RCC 7860 (cell line): ENCODE measurements at regions not wholly inside any gene's neighbourhood (a gene's known extent, or its start where the extent isn't known, plus 50 kb on each side); places are given as distances from the start of the nearest gene placed in this dataset.
A peak's percentile ranks its signal among the peaks of the same experiment; 100 is the strongest.
"Not testable (repeated sequence)": the region's sequence is repeated elsewhere in the genome, so short reads cannot be mapped to it uniquely, and the experiment has no call there.

Source experiments
- DNase-seq: peaks from one replicate; pipeline ENCODE4 v3.0.0-alpha.2; 2015; ENCODE audit warnings: low spot score
- FAIRE-seq: peaks from 2 replicates; lab custom pipeline; 2012; peaks lifted over from hg19 to GRCh38; lab: Jason Lieb, UNC

- FAIRE-seq (no peak), DNase-seq (no peak)
Measured at GRCh38 chr10:81200801-81201200, 663.1 kb downstream of the SH2D4B start.

- not testable (repeated sequence) for FAIRE-seq, DNase-seq
Measured at GRCh38 chr10:81207359-81207758, 667.6 kb upstream of the NRG3 start.

GRCh38 chr10:81213370-81213769 lies 661.6 kb upstream of the NRG3 start:
- no peak for FAIRE-seq

GRCh38 chr10:81215498-81215897 lies 659.5 kb upstream of the NRG3 start:
- FAIRE-seq (no peak), DNase-seq (no peak)

More at GRCh38 chr10:81213370-81213769, 661.6 kb upstream of the NRG3 start:
- no peak for DNase-seq

GRCh38 chr10:81216949-81217348 lies 658.0 kb upstream of the NRG3 start:
- DNase-seq: no peak
- FAIRE-seq: no peak

GRCh38 chr10:81218307-81218706 lies 656.7 kb upstream of the NRG3 start:
- FAIRE-seq: no peak
- DNase-seq: no peak

- DNase-seq (no peak), FAIRE-seq (no peak)
Measured at GRCh38 chr10:81219758-81220157, 655.2 kb upstream of the NRG3 start.

GRCh38 chr10:81248886-81249285 lies 626.1 kb upstream of the NRG3 start:
- no peak for DNase-seq
- no peak for FAIRE-seq

- no peak for FAIRE-seq
- DNase-seq: no peak
Measured at GRCh38 chr10:81251457-81252115, 623.4 kb upstream of the NRG3 start.

- FAIRE-seq, DNase-seq: not testable (repeated sequence)
Measured at GRCh38 chr10:81264991-81265390, 610.0 kb upstream of the NRG3 start.

- DNase-seq (no peak), FAIRE-seq (no peak)
Measured at GRCh38 chr10:81270051-81270450, 604.9 kb upstream of the NRG3 start.

- no peak for FAIRE-seq
Measured at GRCh38 chr10:81280497-81281479, 594.2 kb upstream of the NRG3 start.

GRCh38 chr10:81288544-81288943 lies 586.5 kb upstream of the NRG3 start:
- FAIRE-seq: no peak
- no peak for DNase-seq

More at GRCh38 chr10:81280497-81281479, 594.2 kb upstream of the NRG3 start:
- peak; percentile 56 for DNase-seq

- FAIRE-seq (no peak), DNase-seq (no peak)
Measured at GRCh38 chr10:81297292-81297691, 577.7 kb upstream of the NRG3 start.

- DNase-seq (no peak), FAIRE-seq (no peak)
Measured at GRCh38 chr10:81303656-81304055, 571.3 kb upstream of the NRG3 start.

- FAIRE-seq: no peak
- DNase-seq: no peak
Measured at GRCh38 chr10:81306971-81307782, 567.8 kb upstream of the NRG3 start.

GRCh38 chr10:81309041-81309552 lies 565.9 kb upstream of the NRG3 start:
- DNase-seq (no peak), FAIRE-seq (no peak)

GRCh38 chr10:81314471-81314870 lies 560.5 kb upstream of the NRG3 start:
- DNase-seq: no peak
- FAIRE-seq: no peak

GRCh38 chr10:81315026-81315425 lies 560.0 kb upstream of the NRG3 start:
- FAIRE-seq (no peak), DNase-seq (no peak)

GRCh38 chr10:81348003-81348402 lies 527.0 kb upstream of the NRG3 start:
- FAIRE-seq (no peak), DNase-seq (no peak)

GRCh38 chr10:81367132-81367531 lies 507.9 kb upstream of the NRG3 start:
- DNase-seq (no peak), FAIRE-seq (no peak)
